PFSK-1 (cell line): ENCODE measurements at regions not wholly inside any gene's neighbourhood (a gene's known extent, or its start where the extent isn't known, plus 50 kb on each side); places are given as distances from the start of the nearest gene placed in this dataset.

Source experiments
- FOXP2 ChIP-seq: optimal IDR thresholded peaks from 2 replicates; pipeline ENCODE3; 2011; ENCODE audit warnings: borderline replicate concordance, control low read depth, inconsistent platforms; ENCODE audit not compliant: insufficient read depth; ENCODE audit errors: extremely low read length, extremely low read depth
- POLR2AphosphoS5 ChIP-seq: IDR thresholded peaks from 2 replicates; pipeline ENCODE4 v1.6.1; 2012; ENCODE audit warnings: low read depth, mild to moderate bottlenecking, control low read depth, low read length, moderate library complexity
- REST ChIP-seq, 2 experiments: IDR thresholded peaks; 2 replicates each; pipeline versions ENCODE4 v1.6.1 to v1.8.0; 2011 to 2012; ENCODE audit warnings: low read depth in 2 of 2, low read length in 2 of 2, control low read depth in 1 of 2, inconsistent platforms in 1 of 2, mild to moderate bottlenecking in 1 of 2, moderate library complexity in 1 of 2; ENCODE audit not compliant: insufficient read depth in 1 of 2
- SIN3A ChIP-seq: IDR thresholded peaks from 2 replicates; pipeline ENCODE4 v1.6.1; 2012; ENCODE audit warnings: mild to moderate bottlenecking, low read length, moderate library complexity, borderline replicate concordance; ENCODE audit not compliant: insufficient read depth
- TAF1 ChIP-seq: IDR thresholded peaks from 2 replicates; pipeline ENCODE4 v1.6.1; 2012; ENCODE audit warnings: low read length, control low read depth, borderline replicate concordance; ENCODE audit not compliant: insufficient read depth

GRCh38 chr12:126362493-126362892, 1297.3 kb downstream of the AACS start:
- TF ChIP-seq POLR2AphosphoS5 (no peak), REST (IDR thresholded peaks at IDR 0.05; ENCODE audit: insufficient read depth in 1 of 2, low read depth in 2 of 2, low read length in 2 of 2) (no peak), SIN3A (no peak), TAF1 (no peak), FOXP2 (no peak)
